ENCODE measurements at regions not wholly inside any gene's neighbourhood (a gene's known extent, or its start where the extent isn't known, plus 50 kb on each side); places are given as distances from the start of the nearest gene placed in this dataset.
A peak's percentile ranks its signal among the peaks of the same experiment; 100 is the strongest.

- Histone ChIP-seq H3K79me2 (no peaks in the 10 kb centered on the region), H3K9me3 (ENCODE audit: low read depth) (no peaks in the 10 kb centered on the region), H4K20me1 (ENCODE audit: insufficient read depth, poor library complexity, severe bottlenecking) (no peaks in the 10 kb centered on the region), H3K4me2 (no peak overlapping the region), H3K36me3 (replicated peaks; ENCODE audit: insufficient read depth, low read depth) (no peaks in the 10 kb centered on the region), H3K27ac (peak overlapping the region; percentile 15), H3K9me2 (replicated peaks; ENCODE audit: insufficient read depth) (no peaks in the 10 kb centered on the region), H3K27me3 (no peaks in the 10 kb centered on the region), H3K4me1 (ENCODE audit: insufficient read depth) (peaks cover 6% of the 10 kb centered on the region), H3K4me3 (no peak overlapping the region), H2AFZ (no peak overlapping the region)
- DNase-seq (ENCODE audit: low spot score) = peak; percentile 5
- TF ChIP-seq EZH2phosphoT487 (IDR thresholded peaks at IDR 0.05; ENCODE audit: low read depth, severe bottlenecking, unreplicated experiment) (no peak), EZH2 (IDR thresholded peaks at IDR 0.05; ENCODE audit: borderline replicate concordance) (no peak), CTCF (IDR thresholded peaks at IDR 0.05; ENCODE audit: poor library complexity) (no peak)
These were observed 794.7 kb downstream of the DHX35 start for GRCh38 chr20:39756828-39757227.

- H3K9me2 ChIP-seq (replicated peaks; ENCODE audit: insufficient read depth) = no peaks in the 10 kb centered on the region
- no peaks in the 10 kb centered on the region for H3K27me3 ChIP-seq
- peaks cover 6% of the 10 kb centered on the region for H3K4me1 ChIP-seq (ENCODE audit: insufficient read depth)
- no peak overlapping the region for H3K4me2 ChIP-seq
- no peak for TF ChIP-seq EZH2 (IDR thresholded peaks at IDR 0.05; ENCODE audit: borderline replicate concordance)
- TF ChIP-seq CTCF (IDR thresholded peaks at IDR 0.05; ENCODE audit: poor library complexity) = no peak
- TF ChIP-seq EZH2phosphoT487 (IDR thresholded peaks at IDR 0.05; ENCODE audit: low read depth, severe bottlenecking, unreplicated experiment) = no peak
- no peaks in the 10 kb centered on the region for H3K9me3 ChIP-seq (ENCODE audit: low read depth)
- no peaks in the 10 kb centered on the region for H4K20me1 ChIP-seq (ENCODE audit: insufficient read depth, poor library complexity, severe bottlenecking)
- 100% methylated on average over 1 of the region's 1 CpG for WGBS (ENCODE audit: low lambda C conversion rate, missing lambda C conversion rate)
- H2AFZ ChIP-seq = no peak overlapping the region
- DNase-seq (ENCODE audit: low spot score) = no peak
- no peaks in the 10 kb centered on the region for H3K36me3 ChIP-seq (replicated peaks; ENCODE audit: insufficient read depth, low read depth)
- H3K4me3 ChIP-seq = no peak overlapping the region
- H3K27ac ChIP-seq = peak overlapping the region; percentile 15
- H3K79me2 ChIP-seq = no peaks in the 10 kb centered on the region
These were observed 794.2 kb downstream of the DHX35 start for GRCh38 chr20:39756369-39756768.

- Histone ChIP-seq H3K4me1 (ENCODE audit: insufficient read depth) (peaks cover 6% of the 10 kb centered on the region), H4K20me1 (ENCODE audit: insufficient read depth, poor library complexity, severe bottlenecking) (no peaks in the 10 kb centered on the region), H2AFZ (no peak overlapping the region), H3K9me3 (ENCODE audit: low read depth) (peaks cover 6% of the 10 kb centered on the region), H3K4me2 (no peak overlapping the region), H3K27ac (no peak overlapping the region), H3K9me2 (replicated peaks; ENCODE audit: insufficient read depth) (no peaks in the 10 kb centered on the region), H3K4me3 (no peak overlapping the region), H3K36me3 (replicated peaks; ENCODE audit: insufficient read depth, low read depth) (no peaks in the 10 kb centered on the region), H3K79me2 (no peaks in the 10 kb centered on the region), H3K27me3 (no peaks in the 10 kb centered on the region)
- WGBS (ENCODE audit: low lambda C conversion rate, missing lambda C conversion rate) = 72% methylated on average over 4 of the region's 4 CpGs
- no peak for DNase-seq (ENCODE audit: low spot score)
- TF ChIP-seq CTCF (IDR thresholded peaks at IDR 0.05; ENCODE audit: poor library complexity) = no peak
- TF ChIP-seq EZH2phosphoT487 (IDR thresholded peaks at IDR 0.05; ENCODE audit: low read depth, severe bottlenecking, unreplicated experiment) = no peak
- TF ChIP-seq EZH2 (IDR thresholded peaks at IDR 0.05; ENCODE audit: borderline replicate concordance) = no peak
These were observed 790.2 kb downstream of the DHX35 start for GRCh38 chr20:39752262-39752876.
